Tibial nerve (tissue), 4 donors: ENCODE measurements at regions not wholly inside any gene's neighbourhood (a gene's known extent, or its start where the extent isn't known, plus 50 kb on each side); places are given as distances from the start of the nearest gene placed in this dataset.

Experiments used
- DNase-seq, 2 donors: peaks; one replicate each; pipeline ENCODE4 v3.0.0-alpha.2; 2019; ENCODE audit warnings: low spot score in 2 of 2
- H3K27ac ChIP-seq, 4 donors: fragments of 200-600 bp; sonication (generic) in 3 of 4; one replicate each; pipeline ENCODE4 v1.5.1; 2017 to 2019; ENCODE audit warnings: mild to moderate bottlenecking in 1 of 4
- H3K27me3 ChIP-seq, 2 donors: fragments of 200-600 bp; sonication (generic) in 1 of 2; one replicate each; pipeline versions ENCODE4 v1.5.1 to v1.6.0; 2017 to 2019
- H3K36me3 ChIP-seq, 3 donors: fragments of 200-600 bp; sonication (generic); one replicate each; pipeline ENCODE4 v1.5.1; 2018 to 2019
- H3K4me1 ChIP-seq, 4 donors: fragments of 200-600 bp; sonication (generic) in 3 of 4; one replicate each; pipeline ENCODE4 v1.5.1; 2017 to 2019
- H3K4me3 ChIP-seq, 4 donors: fragments of 200-600 bp; sonication (generic) in 3 of 4; one replicate each; pipeline ENCODE4 v1.5.1; 2017 to 2019; ENCODE audit warnings: mild to moderate bottlenecking in 1 of 4, moderate library complexity in 1 of 4
- H3K9me3 ChIP-seq, 4 donors: fragments of 200-600 bp; sonication (generic) in 3 of 4; one replicate each; pipeline ENCODE4 v1.5.1; 2017 to 2019
- CTCF ChIP-seq, 5 experiments: fragments of 200-600 bp in 3 of 5; fragments of 450-650 bp in 2 of 5; sonication (generic) in 3 of 5; IDR thresholded peaks; one replicate each; pipeline ENCODE4 v1.5.1; 2016 to 2019; ENCODE audit warnings: antibody characterized with exemption in 5 of 5, mild to moderate bottlenecking in 3 of 5, moderate library complexity in 2 of 5
- EP300 ChIP-seq, 2 donors: sonication (generic); formaldehyde crosslinking; IDR thresholded peaks; one replicate each; pipeline ENCODE4 v1.6.1; 2017; ENCODE audit warnings: antibody characterized with exemption in 2 of 2, mild to moderate bottlenecking in 1 of 2
- POLR2A ChIP-seq, 2 donors: fragments of 450-650 bp; IDR thresholded peaks; one replicate each; pipeline ENCODE4 v1.6.1; 2017; ENCODE audit warnings: antibody characterized with exemption in 2 of 2, mild to moderate bottlenecking in 2 of 2, moderate library complexity in 2 of 2
- WGBS, 2 donors: methylation state at CpG; one replicate each; pipeline ENCODE4 v1.1.5; 2018; 5-methylcytosine and 5-hydroxymethylcytosine counted together

- no peak overlapping the region for H3K4me3 ChIP-seq
- H3K27me3 ChIP-seq = no peaks in the 10 kb centered on the region
- WGBS, 2 donors = 63 to 76% methylated on average over 1 of the region's 1 CpG
- no peak for DNase-seq
- TF ChIP-seq CTCF (IDR thresholded peaks at IDR 0.05) (peak in 3 of 5 experiments; percentile 13 to 31 (median 15)), EP300 (IDR thresholded peaks at IDR 0.05) (no peak)
- no peak overlapping the region for H3K27ac ChIP-seq
- no peaks in the 10 kb centered on the region for H3K9me3 ChIP-seq
- H3K36me3 ChIP-seq = no peaks in the 10 kb centered on the region
- no peaks in the 10 kb centered on the region for H3K4me1 ChIP-seq
Measured at GRCh38 chr12:77724367-77724957, 106.2 kb upstream of the NAV3 start.

GRCh38 chr12:77723308-77723707 is 107.4 kb upstream of the NAV3 start:
- TF ChIP-seq POLR2A (IDR thresholded peaks at IDR 0.05) = no peak
- TF ChIP-seq CTCF (IDR thresholded peaks at IDR 0.05) = no peak
- no peak for TF ChIP-seq EP300 (IDR thresholded peaks at IDR 0.05)
- H3K4me3 ChIP-seq = no peak overlapping the region
- no peak overlapping the region for H3K27ac ChIP-seq
- H3K9me3 ChIP-seq = peaks cover 0 to 3% (median 0%) of the 10 kb centered on the region in 4 donors
- H3K27me3 ChIP-seq = no peaks in the 10 kb centered on the region
- no peaks in the 10 kb centered on the region for H3K36me3 ChIP-seq
- H3K4me1 ChIP-seq = no peaks in the 10 kb centered on the region
- DNase-seq = no peak

- Histone ChIP-seq H3K4me3 (no peak overlapping the region), H3K27ac (no peak overlapping the region), H3K4me1 (no peaks in the 10 kb centered on the region), H3K36me3 (no peaks in the 10 kb centered on the region), H3K27me3 (no peaks in the 10 kb centered on the region), H3K9me3 (peaks cover 0 to 7% (median 0%) of the 10 kb centered on the region in 4 donors)
- TF ChIP-seq EP300 (IDR thresholded peaks at IDR 0.05) = no peak
- TF ChIP-seq POLR2A (IDR thresholded peaks at IDR 0.05) = no peak
- no peak for TF ChIP-seq CTCF (IDR thresholded peaks at IDR 0.05)
- no peak for DNase-seq
Measured at GRCh38 chr12:77722536-77722935, 108.2 kb upstream of the NAV3 start.

- Histone ChIP-seq H3K4me3 (no peak overlapping the region), H3K9me3 (peaks cover 0 to 7% (median 0%) of the 10 kb centered on the region in 4 donors), H3K27me3 (no peaks in the 10 kb centered on the region), H3K4me1 (no peaks in the 10 kb centered on the region), H3K27ac (no peak overlapping the region), H3K36me3 (no peaks in the 10 kb centered on the region)
- no peak for DNase-seq
- WGBS, 2 donors = 34 to 41% methylated on average over 2 of the region's 2 CpGs
- TF ChIP-seq POLR2A (IDR thresholded peaks at IDR 0.05) (no peak), CTCF (IDR thresholded peaks at IDR 0.05) (no peak), EP300 (IDR thresholded peaks at IDR 0.05) (no peak)
Measured at GRCh38 chr12:77720258-77720657, 110.4 kb upstream of the NAV3 start.

GRCh38 chr12:77710209-77710608 is 120.5 kb upstream of the NAV3 start:
- Histone ChIP-seq H3K4me3 (no peak overlapping the region), H3K9me3 (no peaks in the 10 kb centered on the region), H3K4me1 (no peaks in the 10 kb centered on the region), H3K27me3 (no peaks in the 10 kb centered on the region), H3K36me3 (no peaks in the 10 kb centered on the region), H3K27ac (no peak overlapping the region)
- no peak for TF ChIP-seq POLR2A (IDR thresholded peaks at IDR 0.05)
- no peak for TF ChIP-seq CTCF (IDR thresholded peaks at IDR 0.05)
- TF ChIP-seq EP300 (IDR thresholded peaks at IDR 0.05) = no peak
- 74 to 76% methylated on average over 1 of the region's 1 CpG for WGBS, 2 donors
- no peak for DNase-seq
